PC-3 (cell line): ENCODE measurements at regions not wholly inside any gene's neighbourhood (a gene's known extent, or its start where the extent isn't known, plus 50 kb on each side); places are given as distances from the start of the nearest gene placed in this dataset.

Experiments used
- ATAC-seq: fragments of 200-7000 bp; cut with Tn5 transposase; 2 replicates; pipeline ENCODE4 v1.9.1; 2020; ENCODE audit warnings: mild to moderate bottlenecking, moderate library complexity
- BruUV-seq: library from RNA; stranded (reverse); fragments of 400-500 nt; replicated peaks from 2 replicates; lab custom pipeline; 2021; lab: Mats Ljungman, UMichigan
- CTCF ChIA-PET: fragments of 300-600 bp; sonication (Branson Sonifier 250); formaldehyde crosslinking; loops from one replicate; lab custom pipeline; 2022; ENCODE audit warnings: antibody characterized with exemption; lab: Charles Lee
- POLR2A ChIA-PET: fragments of 300-600 bp; sonication (Branson Sonifier 250); formaldehyde crosslinking; loops from one replicate; lab custom pipeline; 2022; ENCODE audit warnings: antibody characterized with exemption; ENCODE audit not compliant: unreplicated experiment; lab: Charles Lee
- DNase-seq: peaks from one replicate; pipeline ENCODE4 v3.0.0-alpha.2; 2015
- H2AFZ ChIP-seq: fragments of 300-600 bp; sonication (generic); 2 replicates; pipeline ENCODE4 v1.6.0; 2016; ENCODE audit warnings: antibody characterized with exemption, low read length
- H3F3A ChIP-seq: fragments of 300-600 bp; sonication (generic); one replicate; pipeline ENCODE4 v1.6.0; 2017; ENCODE audit warnings: antibody characterized with exemption, low read length, control low read depth, mild to moderate bottlenecking; ENCODE audit not compliant: unreplicated experiment
- H3K27ac ChIP-seq: fragments of 300-600 bp; sonication (generic); 2 replicates; pipeline ENCODE4 v1.5.1; 2016; ENCODE audit warnings: mild to moderate bottlenecking, low read length
- H3K27me3 ChIP-seq: fragments of 300-600 bp; sonication (generic); 2 replicates; pipeline ENCODE4 v1.6.1; 2016; ENCODE audit warnings: low read length, mixed read lengths
- H3K36me3 ChIP-seq: fragments of 300-600 bp; sonication (generic); 2 replicates; pipeline ENCODE4 v1.6.1; 2016; ENCODE audit warnings: low read depth, mixed run types, low read length, mixed read lengths
- H3K4me1 ChIP-seq: fragments of 300-600 bp; sonication (generic); 2 replicates; pipeline ENCODE4 v1.5.1; 2016; ENCODE audit warnings: low read length; ENCODE audit not compliant: insufficient read depth
- H3K4me2 ChIP-seq: fragments of 300-600 bp; sonication (generic); 2 replicates; pipeline ENCODE4 v1.6.0; 2016; ENCODE audit warnings: low read length
- H3K4me3 ChIP-seq: fragments of 300-600 bp; sonication (generic); 2 replicates; pipeline ENCODE4 v1.5.1; 2016; ENCODE audit warnings: mild to moderate bottlenecking, low read length, mixed read lengths
- H3K79me2 ChIP-seq: fragments of 300-600 bp; sonication (generic); 2 replicates; pipeline ENCODE4 v1.6.1; 2017; ENCODE audit warnings: low read length, mixed read lengths
- H3K9ac ChIP-seq: fragments of 300-600 bp; sonication (generic); 2 replicates; pipeline ENCODE4 v1.6.0; 2016; ENCODE audit warnings: mild to moderate bottlenecking, low read length
- H3K9me2 ChIP-seq: fragments of 300-600 bp; sonication (generic); replicated peaks from 2 replicates; pipeline ENCODE4 v1.6.1; 2016; ENCODE audit warnings: mixed run types, low read length, mixed read lengths
- H3K9me3 ChIP-seq: fragments of 300-600 bp; sonication (generic); 2 replicates; pipeline ENCODE4 v1.6.1; 2016; ENCODE audit warnings: low read length, mixed read lengths
- H4K20me1 ChIP-seq: fragments of 300-600 bp; sonication (generic); 2 replicates; pipeline ENCODE4 v1.6.1; 2016; ENCODE audit warnings: low read length, mixed read lengths
- CTCF ChIP-seq: fragments of 300-600 bp; sonication (generic); conservative IDR thresholded peaks from 2 replicates; pipeline ENCODE4 v1.5.1; 2017; ENCODE audit warnings: antibody characterized with exemption, low read depth, mild to moderate bottlenecking, low read length
- EZH2 ChIP-seq: fragments of 300-600 bp; sonication (generic); IDR thresholded peaks from one replicate; pipeline ENCODE4 v1.6.1; 2017; ENCODE audit warnings: antibody characterized with exemption, mild to moderate bottlenecking, low read length; ENCODE audit not compliant: unreplicated experiment
- EZH2phosphoT487 ChIP-seq: fragments of 300-600 bp; sonication (generic); IDR thresholded peaks from 2 replicates; pipeline ENCODE4 v1.6.1; 2018; ENCODE audit warnings: mild to moderate bottlenecking, antibody characterized with exemption, low read length, borderline replicate concordance
- intact Hi-C: fragments of 100-400 bp; cut with micrococcal nuclease; formaldehyde crosslinking; loops from 2 replicates; pipeline ENCODE4 v1.9.0; 2023

GRCh38 chr4:178271386-178271785 is 829.1 kb upstream of the AGA start:
- no peaks in the 10 kb centered on the region for H3K9me2 ChIP-seq
- ChIA-PET POLR2A (no interaction called here), CTCF (no interaction called here)
- BruUV-seq, result no TSS peak
- H4K20me1 ChIP-seq, result no peaks in the 10 kb centered on the region
- no peak for DNase-seq
- no peaks in the 10 kb centered on the region for H3K4me1 ChIP-seq
- no peak for ATAC-seq
- no peaks in the 10 kb centered on the region for H3K79me2 ChIP-seq
- intact Hi-C loops, result no loop called here
- H3K27me3 ChIP-seq, result no peaks in the 10 kb centered on the region
- H2AFZ ChIP-seq, result no peak overlapping the region
- TF ChIP-seq CTCF (no peak), EZH2 (no peak), EZH2phosphoT487 (no peak)
- H3K4me3 ChIP-seq, result no peak overlapping the region
- no peaks in the 10 kb centered on the region for H3F3A ChIP-seq
- H3K27ac ChIP-seq, result no peak overlapping the region
- H3K4me2 ChIP-seq, result no peak overlapping the region
- no peaks in the 10 kb centered on the region for H3K36me3 ChIP-seq
- no peak overlapping the region for H3K9ac ChIP-seq
- H3K9me3 ChIP-seq, result no peaks in the 10 kb centered on the region

GRCh38 chr4:178273168-178273567 is 830.9 kb upstream of the AGA start:
- intact Hi-C loops, result no loop called here
- Histone ChIP-seq H3K36me3 (no peaks in the 10 kb centered on the region), H3K79me2 (no peaks in the 10 kb centered on the region), H3K27ac (no peak overlapping the region), H3K4me1 (no peaks in the 10 kb centered on the region), H2AFZ (no peak overlapping the region), H3K4me3 (no peak overlapping the region), H3K27me3 (no peaks in the 10 kb centered on the region), H4K20me1 (no peaks in the 10 kb centered on the region), H3K9ac (no peak overlapping the region), H3K9me2 (no peaks in the 10 kb centered on the region), H3K9me3 (no peaks in the 10 kb centered on the region), H3K4me2 (no peak overlapping the region), H3F3A (no peaks in the 10 kb centered on the region)
- POLR2A ChIA-PET, result no interaction called here
- no peak for ATAC-seq
- no TSS peak for BruUV-seq
- no peak for DNase-seq
- CTCF ChIA-PET, result no interaction called here
- TF ChIP-seq CTCF, result no peak
- no peak for TF ChIP-seq EZH2
- no peak for TF ChIP-seq EZH2phosphoT487

- H4K20me1 ChIP-seq, result no peaks in the 10 kb centered on the region
- no TSS peak for BruUV-seq
- H3K79me2 ChIP-seq, result no peaks in the 10 kb centered on the region
- intact Hi-C loops, result no loop called here
- H3K4me1 ChIP-seq, result no peaks in the 10 kb centered on the region
- H3K9me3 ChIP-seq, result no peaks in the 10 kb centered on the region
- no peak for ATAC-seq
- no peaks in the 10 kb centered on the region for H3K36me3 ChIP-seq
- POLR2A ChIA-PET, result no interaction called here
- H3K9me2 ChIP-seq, result no peaks in the 10 kb centered on the region
- no peak overlapping the region for H3K4me2 ChIP-seq
- H3K9ac ChIP-seq, result no peak overlapping the region
- H3K27me3 ChIP-seq, result no peaks in the 10 kb centered on the region
- no peak overlapping the region for H3K4me3 ChIP-seq
- no peak overlapping the region for H2AFZ ChIP-seq
- no peak for DNase-seq
- no peaks in the 10 kb centered on the region for H3F3A ChIP-seq
- CTCF ChIA-PET, result no interaction called here
- TF ChIP-seq EZH2 (no peak), CTCF (peak; percentile 44; the same call in 1 of the 2 replicates), EZH2phosphoT487 (no peak)
- no peak overlapping the region for H3K27ac ChIP-seq
Measured at GRCh38 chr4:178275671-178276360, 833.6 kb upstream of the AGA start.
